ENCODE measurements at regions not wholly inside any gene's neighbourhood (a gene's known extent, or its start where the extent isn't known, plus 50 kb on each side); places are given as distances from the start of the nearest gene placed in this dataset.
A peak's percentile ranks its signal among the peaks of the same experiment; 100 is the strongest.
"Not testable (repeated sequence)": the region's sequence is repeated elsewhere in the genome, so short reads cannot be mapped to it uniquely, and the experiment has no call there.

DNA sequence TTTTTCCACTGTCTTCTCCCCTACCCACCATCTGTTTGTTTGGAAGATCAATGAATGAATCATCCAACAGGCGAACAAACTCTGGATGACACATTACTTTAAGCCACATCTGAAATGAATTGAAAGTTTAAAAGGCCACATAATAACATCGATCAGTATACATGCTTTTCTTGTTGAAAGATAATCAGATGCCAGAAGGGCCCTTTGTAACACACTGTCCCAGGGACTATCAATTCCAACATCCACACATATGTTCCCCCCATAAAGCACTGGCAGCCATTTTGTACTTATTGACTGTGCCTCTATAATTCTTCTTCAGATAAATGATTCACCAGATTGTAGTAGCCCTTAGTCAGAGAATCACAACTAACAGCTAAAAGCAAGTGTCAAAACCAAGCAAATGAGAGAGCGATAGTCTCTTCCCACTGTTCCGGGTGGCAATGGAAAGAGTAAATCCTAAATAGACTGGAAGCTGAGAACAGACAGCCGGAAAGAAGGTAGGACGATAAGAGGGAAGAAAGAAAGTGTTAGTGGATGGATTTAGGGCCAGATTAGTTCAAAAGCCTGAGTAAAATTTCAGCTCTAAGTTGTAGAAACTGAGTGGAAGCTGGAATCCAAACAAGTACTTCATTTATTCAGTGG, 184.9 kb upstream of the TENT5A start:
- no peak overlapping the region for H3K4me3 ChIP-seq
- H3K9me3 ChIP-seq, result no peaks in the 10 kb centered on the region
- intact Hi-C loops (cut with DNase I), result no loop called here
- no peak for ATAC-seq
- no peaks in the 10 kb centered on the region for H3K36me3 ChIP-seq (replicated peaks in 1 of 2; ENCODE audit: insufficient read depth in 1 of 2, low read depth in 2 of 2)
- H3K27me3 ChIP-seq, result no peaks in the 10 kb centered on the region
- WGBS, 2 donors, result 73 to 78% methylated on average over 6 of the region's 6 CpGs
- H3K27ac ChIP-seq, result peak overlapping the region in 3 of 4 donors; percentile 62 to 82 (median 79)
- TF ChIP-seq, protein P1, sequence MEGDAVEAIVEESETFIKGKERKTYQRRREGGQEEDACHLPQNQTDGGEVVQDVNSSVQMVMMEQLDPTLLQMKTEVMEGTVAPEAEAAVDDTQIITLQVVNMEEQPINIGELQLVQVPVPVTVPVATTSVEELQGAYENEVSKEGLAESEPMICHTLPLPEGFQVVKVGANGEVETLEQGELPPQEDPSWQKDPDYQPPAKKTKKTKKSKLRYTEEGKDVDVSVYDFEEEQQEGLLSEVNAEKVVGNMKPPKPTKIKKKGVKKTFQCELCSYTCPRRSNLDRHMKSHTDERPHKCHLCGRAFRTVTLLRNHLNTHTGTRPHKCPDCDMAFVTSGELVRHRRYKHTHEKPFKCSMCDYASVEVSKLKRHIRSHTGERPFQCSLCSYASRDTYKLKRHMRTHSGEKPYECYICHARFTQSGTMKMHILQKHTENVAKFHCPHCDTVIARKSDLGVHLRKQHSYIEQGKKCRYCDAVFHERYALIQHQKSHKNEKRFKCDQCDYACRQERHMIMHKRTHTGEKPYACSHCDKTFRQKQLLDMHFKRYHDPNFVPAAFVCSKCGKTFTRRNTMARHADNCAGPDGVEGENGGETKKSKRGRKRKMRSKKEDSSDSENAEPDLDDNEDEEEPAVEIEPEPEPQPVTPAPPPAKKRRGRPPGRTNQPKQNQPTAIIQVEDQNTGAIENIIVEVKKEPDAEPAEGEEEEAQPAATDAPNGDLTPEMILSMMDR (IDR thresholded peaks at IDR 0.05), result no peak
- no peak for TF ChIP-seq POLR2A (IDR thresholded peaks at IDR 0.05)
- peaks cover 40% of the 10 kb centered on the region for H3K4me1 ChIP-seq
- no peak for DNase-seq

DNA sequence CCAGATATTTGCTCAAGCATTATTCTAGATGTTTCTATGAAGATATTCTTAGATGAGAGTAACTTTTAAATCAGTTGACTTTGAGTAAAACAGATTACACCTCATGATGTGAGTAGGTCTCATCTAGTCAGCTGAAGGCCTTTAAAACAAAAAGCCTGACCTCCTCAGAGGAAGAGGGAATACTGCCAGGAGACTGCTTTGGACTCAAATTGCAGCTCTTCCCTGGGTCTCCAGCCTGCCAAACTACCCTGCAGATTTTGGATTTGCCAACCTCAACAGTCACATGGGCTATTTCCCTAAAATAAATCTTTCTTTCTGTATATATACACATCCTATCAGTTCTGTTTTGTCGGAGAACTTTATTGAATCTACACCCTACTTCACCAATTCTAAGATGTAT, 182.5 kb upstream of the TENT5A start:
- no peak for ATAC-seq
- Histone ChIP-seq H3K4me3 (no peak overlapping the region), H3K4me1 (peaks cover 27% of the 10 kb centered on the region), H3K27me3 (no peaks in the 10 kb centered on the region), H3K36me3 (replicated peaks in 1 of 2; ENCODE audit: insufficient read depth in 1 of 2, low read depth in 2 of 2) (no peaks in the 10 kb centered on the region), H3K9me3 (no peaks in the 10 kb centered on the region), H3K27ac (no peak overlapping the region)
- TF ChIP-seq, protein P1 (IDR thresholded peaks at IDR 0.05), result no peak
- TF ChIP-seq POLR2A (IDR thresholded peaks at IDR 0.05), result no peak
- WGBS, 2 donors, result 88 to 90% methylated on average over 1 of the region's 1 CpG
- intact Hi-C loops (cut with DNase I), result no loop called here
- DNase-seq, result no peak

DNA sequence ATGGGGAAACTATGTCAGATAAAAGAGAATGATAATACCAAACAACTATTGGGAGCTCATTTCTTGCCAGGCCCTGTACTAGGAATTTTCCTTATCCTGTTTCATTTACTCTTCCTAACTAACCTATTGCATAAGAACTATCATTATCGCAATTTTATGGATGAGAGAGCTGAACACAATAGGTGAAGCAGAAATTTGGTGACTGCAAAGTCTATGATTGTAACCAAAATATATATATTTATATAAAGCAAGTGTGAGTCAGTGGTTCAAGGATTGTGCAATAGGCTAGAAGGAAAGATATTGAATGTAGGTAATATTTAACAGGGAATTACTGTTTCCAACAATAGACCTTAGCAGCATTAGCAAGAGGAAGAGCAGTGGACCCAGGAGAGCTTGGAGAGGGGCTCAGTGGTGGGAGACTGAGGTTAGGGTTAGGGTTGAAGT, 181.1 kb upstream of the TENT5A start:
- no peak for ATAC-seq
- 64 to 76% methylated on average over 1 of the region's 1 CpG for WGBS, 2 donors
- intact Hi-C loops (cut with DNase I), result no loop called here
- TF ChIP-seq, protein P1 (IDR thresholded peaks at IDR 0.05), result no peak
- no peak for TF ChIP-seq POLR2A (IDR thresholded peaks at IDR 0.05)
- Histone ChIP-seq H3K4me1 (peaks cover 14% of the 10 kb centered on the region), H3K4me3 (no peak overlapping the region), H3K36me3 (replicated peaks in 1 of 2; ENCODE audit: insufficient read depth in 1 of 2, low read depth in 2 of 2) (no peaks in the 10 kb centered on the region), H3K27ac (no peak overlapping the region), H3K9me3 (no peaks in the 10 kb centered on the region), H3K27me3 (no peaks in the 10 kb centered on the region)
- no peak for DNase-seq

DNA sequence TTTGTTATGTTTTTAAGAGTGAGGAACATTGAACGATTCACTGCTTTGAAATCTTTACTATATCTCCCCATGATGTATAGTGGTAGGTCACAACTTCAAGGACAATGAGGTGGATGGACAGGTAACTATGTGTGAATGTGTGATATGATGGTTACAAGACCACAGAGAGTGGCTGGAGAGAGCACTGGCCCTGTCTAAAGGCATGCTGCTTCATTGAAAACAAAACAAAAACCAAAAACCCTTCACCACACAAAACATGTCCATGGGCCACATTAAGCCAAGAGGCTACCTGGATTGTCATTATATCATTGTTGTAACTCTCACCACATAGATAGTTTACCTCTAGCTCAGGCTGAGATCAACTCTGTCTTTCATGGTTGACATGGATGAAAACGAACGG, 180.6 kb upstream of the TENT5A start:
- Histone ChIP-seq H3K27me3 (no peaks in the 10 kb centered on the region), H3K9me3 (no peaks in the 10 kb centered on the region), H3K4me3 (no peak overlapping the region), H3K27ac (no peak overlapping the region), H3K36me3 (replicated peaks in 1 of 2; ENCODE audit: insufficient read depth in 1 of 2, low read depth in 2 of 2) (no peaks in the 10 kb centered on the region), H3K4me1 (peaks cover 9% of the 10 kb centered on the region)
- no peak for DNase-seq
- WGBS, 2 donors, result 88 to 91% methylated on average over 3 of the region's 3 CpGs
- TF ChIP-seq, protein P1 (IDR thresholded peaks at IDR 0.05), result no peak
- no peak for TF ChIP-seq POLR2A (IDR thresholded peaks at IDR 0.05)
- no peak for ATAC-seq
- intact Hi-C loops (cut with DNase I), result no loop called here

DNA sequence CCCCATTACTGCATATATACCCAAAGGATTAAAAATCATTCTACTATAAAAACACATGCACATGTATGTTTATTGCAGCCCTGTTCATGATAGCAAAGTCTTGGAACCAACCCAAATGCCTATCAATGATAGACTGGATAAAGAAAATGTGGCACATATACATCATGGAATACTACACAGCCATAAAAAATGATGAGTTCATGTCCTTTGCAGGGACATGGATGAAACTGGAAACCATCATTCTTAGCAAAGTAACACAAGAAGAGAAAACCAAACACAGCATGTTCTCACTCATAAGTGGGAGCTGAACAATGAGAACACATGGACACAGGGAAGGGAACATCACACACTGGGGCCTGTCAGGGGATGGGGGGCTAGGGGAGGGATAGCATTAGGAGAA, 180.0 kb upstream of the TENT5A start:
- DNase-seq; H3K27me3 ChIP-seq; H3K27ac ChIP-seq; ATAC-seq; H3K4me1 ChIP-seq; H3K4me3 ChIP-seq; H3K9me3 ChIP-seq; intact Hi-C loops (cut with DNase I); H3K36me3 ChIP-seq (replicated peaks in 1 of 2; ENCODE audit: insufficient read depth in 1 of 2, low read depth in 2 of 2): not testable (repeated sequence)
